Tibial nerve (tissue), 4 donors: ENCODE measurements at regions not wholly inside any gene's neighbourhood (a gene's known extent, or its start where the extent isn't known, plus 50 kb on each side); places are given as distances from the start of the nearest gene placed in this dataset.

ENCODE experiments used
- EP300 ChIP-seq, 2 donors: sonication (generic); formaldehyde crosslinking; IDR thresholded peaks; one replicate each; pipeline ENCODE4 v1.6.1; 2017; ENCODE audit warnings: antibody characterized with exemption in 2 of 2, mild to moderate bottlenecking in 1 of 2
- POLR2A ChIP-seq, 2 donors: fragments of 450-650 bp; IDR thresholded peaks; one replicate each; pipeline ENCODE4 v1.6.1; 2017; ENCODE audit warnings: antibody characterized with exemption in 2 of 2, mild to moderate bottlenecking in 2 of 2, moderate library complexity in 2 of 2
- TF ChIP-seq, protein P1 (sequence below), 5 experiments: fragments of 200-600 bp in 3 of 5; fragments of 450-650 bp in 2 of 5; sonication (generic) in 3 of 5; IDR thresholded peaks; one replicate each; pipeline ENCODE4 v1.5.1; 2016 to 2019; ENCODE audit warnings: antibody characterized with exemption in 5 of 5, mild to moderate bottlenecking in 3 of 5, moderate library complexity in 2 of 5

DNA sequence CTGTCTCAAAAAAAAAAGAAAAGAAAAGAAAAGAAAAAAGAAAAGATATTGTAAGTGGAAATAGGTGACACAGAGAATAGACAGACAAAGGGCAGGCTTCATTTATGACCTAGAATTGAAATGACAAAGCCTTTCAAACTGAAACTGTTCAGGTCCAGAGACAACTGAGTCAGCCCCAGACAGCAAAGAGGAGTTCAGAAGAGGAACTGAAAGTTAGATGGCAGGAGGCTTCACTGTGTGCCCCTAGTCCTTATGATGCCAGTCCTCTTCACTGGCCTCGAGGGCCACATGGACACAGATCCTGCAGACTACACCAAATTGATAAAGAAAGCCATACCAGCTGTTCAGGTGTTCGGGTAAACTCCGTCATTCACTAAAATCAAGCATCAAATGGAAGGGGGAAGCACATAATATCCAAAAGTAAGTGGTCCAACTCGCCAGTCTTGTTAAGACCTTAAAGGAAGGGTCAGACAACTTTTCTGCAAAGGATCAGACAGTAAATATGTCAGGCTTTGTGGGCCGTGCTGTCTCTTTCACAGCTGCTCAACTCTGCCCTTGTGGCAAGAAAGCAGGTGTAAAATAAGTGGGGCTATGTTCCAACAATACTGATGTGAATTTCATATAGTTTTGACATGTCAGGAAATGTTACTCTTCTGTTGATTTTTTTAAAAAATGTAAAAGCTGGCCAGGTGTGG is 231.9 kb upstream of the MGAT5 start:
- TF ChIP-seq, protein P1, sequence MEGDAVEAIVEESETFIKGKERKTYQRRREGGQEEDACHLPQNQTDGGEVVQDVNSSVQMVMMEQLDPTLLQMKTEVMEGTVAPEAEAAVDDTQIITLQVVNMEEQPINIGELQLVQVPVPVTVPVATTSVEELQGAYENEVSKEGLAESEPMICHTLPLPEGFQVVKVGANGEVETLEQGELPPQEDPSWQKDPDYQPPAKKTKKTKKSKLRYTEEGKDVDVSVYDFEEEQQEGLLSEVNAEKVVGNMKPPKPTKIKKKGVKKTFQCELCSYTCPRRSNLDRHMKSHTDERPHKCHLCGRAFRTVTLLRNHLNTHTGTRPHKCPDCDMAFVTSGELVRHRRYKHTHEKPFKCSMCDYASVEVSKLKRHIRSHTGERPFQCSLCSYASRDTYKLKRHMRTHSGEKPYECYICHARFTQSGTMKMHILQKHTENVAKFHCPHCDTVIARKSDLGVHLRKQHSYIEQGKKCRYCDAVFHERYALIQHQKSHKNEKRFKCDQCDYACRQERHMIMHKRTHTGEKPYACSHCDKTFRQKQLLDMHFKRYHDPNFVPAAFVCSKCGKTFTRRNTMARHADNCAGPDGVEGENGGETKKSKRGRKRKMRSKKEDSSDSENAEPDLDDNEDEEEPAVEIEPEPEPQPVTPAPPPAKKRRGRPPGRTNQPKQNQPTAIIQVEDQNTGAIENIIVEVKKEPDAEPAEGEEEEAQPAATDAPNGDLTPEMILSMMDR (IDR thresholded peaks at IDR 0.05): no peak
- TF ChIP-seq POLR2A (IDR thresholded peaks at IDR 0.05) (no peak), EP300 (IDR thresholded peaks at IDR 0.05) (no peak)
